Left cardiac atrium (tissue), 4 donors: ENCODE measurements at regions not wholly inside any gene's neighbourhood (a gene's known extent, or its start where the extent isn't known, plus 50 kb on each side); places are given as distances from the start of the nearest gene placed in this dataset.

Experiments used
- ATAC-seq, 2 donors: fragments of 200-7000 bp; cut with Tn5 transposase; one replicate each; pipeline ENCODE4 v1.9.1; 2020; ENCODE audit warnings: mild to moderate bottlenecking in 2 of 2, moderate library complexity in 2 of 2
- DNase-seq: peaks from one replicate; pipeline ENCODE4 v3.0.0-alpha.2; 2020
- intact Hi-C, 2 donors: fragments of 100-400 bp; cut with DNase I; formaldehyde crosslinking; loops; one replicate each; pipeline versions ENCODE4 v1.14.1 to v1.15.1; 2022 to 2023
- donor health status: DM: no; HTN: yes; CAD: no.
- donor health status: DM: no; HTN: yes; CAD: no; lungs with severe emphysema.
- donor health status: DM: yes; HTN: yes; CAD: no.
- donor health status: Dilated cardiomyopathy.

GRCh38 chr10:117631276-117632145 is 89.0 kb downstream of the EMX2 start:
- peak; percentile 44 for DNase-seq
- peak; percentile 71 to 89 for ATAC-seq
- intact Hi-C loops, result no loop called here

GRCh38 chr10:117632406-117632805 is 89.9 kb downstream of the EMX2 start:
- intact Hi-C loops, result no loop called here
- ATAC-seq (no peak), DNase-seq (no peak)

GRCh38 chr10:117635826-117636225 is 93.3 kb downstream of the EMX2 start:
- DNase-seq, result no peak

GRCh38 chr10:117638200-117638599 is 95.7 kb downstream of the EMX2 start:
- DNase-seq (no peak), ATAC-seq (no peak)
- intact Hi-C loops, result no loop called here

More at GRCh38 chr10:117635826-117636225, 93.3 kb downstream of the EMX2 start:
- ATAC-seq, result no peak
- intact Hi-C loops, result no loop called here

- DNase-seq, result no peak
- intact Hi-C loops, result no loop called here
- no peak for ATAC-seq
These were observed 96.2 kb downstream of the EMX2 start for GRCh38 chr10:117638664-117639200.

GRCh38 chr10:117640406-117640805 is 97.9 kb downstream of the EMX2 start:
- intact Hi-C loops, result no loop called here
- DNase-seq (no peak), ATAC-seq (no peak)

GRCh38 chr10:117646718-117647117 is 104.2 kb downstream of the EMX2 start:
- intact Hi-C loops, result no loop called here
- DNase-seq (no peak), ATAC-seq (no peak)

GRCh38 chr10:117647306-117647705 is 104.8 kb downstream of the EMX2 start:
- DNase-seq, result no peak
- no peak for ATAC-seq
- intact Hi-C loops, result no loop called here

GRCh38 chr10:117651121-117651520 is 108.6 kb downstream of the EMX2 start:
- ATAC-seq, result no peak
- intact Hi-C loops, result no loop called here

GRCh38 chr10:117652228-117653169 is 110.0 kb downstream of the EMX2 start:
- ATAC-seq (no peak), DNase-seq (no peak)
- intact Hi-C loops, result no loop called here

More at GRCh38 chr10:117651121-117651520, 108.6 kb downstream of the EMX2 start:
- DNase-seq, result no peak

- intact Hi-C loops, result no loop called here
- ATAC-seq (peak in 1 of 2 donors; percentile 59), DNase-seq (no peak)
These were observed 110.6 kb downstream of the EMX2 start for GRCh38 chr10:117653170-117653515.

- DNase-seq, result no peak
- ATAC-seq, result no peak
- intact Hi-C loops, result no loop called here
These were observed 111.6 kb downstream of the EMX2 start for GRCh38 chr10:117654105-117654504.

- DNase-seq, result no peak
- intact Hi-C loops, result no loop called here
- no peak for ATAC-seq
These were observed 114.1 kb downstream of the EMX2 start for GRCh38 chr10:117656385-117657367.

- no peak for ATAC-seq
- intact Hi-C loops, result no loop called here
- no peak for DNase-seq
These were observed 118.8 kb downstream of the EMX2 start for GRCh38 chr10:117661316-117661715.

- intact Hi-C loops, result no loop called here
These were observed 119.6 kb downstream of the EMX2 start for GRCh38 chr10:117662126-117662525.

GRCh38 chr10:117662751-117663540 is 120.4 kb downstream of the EMX2 start:
- ATAC-seq (no peak), DNase-seq (no peak)
- intact Hi-C loops, result no loop called here

More at GRCh38 chr10:117662126-117662525, 119.6 kb downstream of the EMX2 start:
- DNase-seq (no peak), ATAC-seq (no peak)

- no peak for ATAC-seq
- intact Hi-C loops, result no loop called here
These were observed 121.2 kb downstream of the EMX2 start for GRCh38 chr10:117663750-117664149.

GRCh38 chr10:117664288-117664687 is 121.7 kb downstream of the EMX2 start:
- ATAC-seq (no peak), DNase-seq (no peak)
- intact Hi-C loops, result no loop called here

More at GRCh38 chr10:117663750-117664149, 121.2 kb downstream of the EMX2 start:
- DNase-seq, result no peak
